ENCODE measurements at regions not wholly inside any gene's neighbourhood (a gene's known extent, or its start where the extent isn't known, plus 50 kb on each side); places are given as distances from the start of the nearest gene placed in this dataset.

GRCh38 chr10:3951993-3952392 lies 167.0 kb upstream of the KLF6 start (continued):
- TF ChIP-seq ZNF18 (tag by site-specific recombination; IDR thresholded peaks at IDR 0.05) (no peak), YY2 (tag by site-specific recombination; IDR thresholded peaks at IDR 0.05) (no peak), KLF10 (tag by site-specific recombination; IDR thresholded peaks at IDR 0.05) (no peak), ZBTB44 (tag by site-specific recombination; IDR thresholded peaks at IDR 0.05) (no peak), ZXDB (tag by site-specific recombination; IDR thresholded peaks at IDR 0.05) (no peak), ZSCAN16 (tag by site-specific recombination; IDR thresholded peaks at IDR 0.05) (no peak), YY1 (tag by site-specific recombination; IDR thresholded peaks at IDR 0.05) (no peak)

- ChIA-PET CTCF (no interaction called here), POLR2A (no interaction called here)
- Histone ChIP-seq H3K9me3 (ENCODE audit: control insufficient read depth, insufficient read depth, low read depth, low read length) (no peaks in the 10 kb centered on the region), H3K36me3 (ENCODE audit: control insufficient read depth in 2 of 2, insufficient read depth in 1 of 2, low read length in 2 of 2) (no peaks in the 10 kb centered on the region), H3K4me3 (ENCODE audit: low read depth, low read length) (no peak overlapping the region), H3K27ac (ENCODE audit: extremely low read depth, low read depth, low read length) (no peak overlapping the region), H3K4me1 (ENCODE audit: control insufficient read depth, insufficient read depth, low read length) (no peaks in the 10 kb centered on the region)
- no peak for TF ChIP-seq ZNF596 (tag by site-specific recombination; IDR thresholded peaks at IDR 0.05)
- no peak for TF ChIP-seq GLIS1 (tag by site-specific recombination; IDR thresholded peaks at IDR 0.05)
- no peak for TF ChIP-seq REST (tag by site-specific recombination; IDR thresholded peaks at IDR 0.05)
- TF ChIP-seq ZNF48 (tag by site-specific recombination; IDR thresholded peaks at IDR 0.05) = no peak
- no peak for TF ChIP-seq ZNF2 (tag by site-specific recombination; IDR thresholded peaks at IDR 0.05)
- no peak for TF ChIP-seq ZNF280C (tag by site-specific recombination; IDR thresholded peaks at IDR 0.05)
- TF ChIP-seq ZNF335 (tag by site-specific recombination; conservative IDR thresholded peaks at IDR 0.05) = no peak
- no peak for TF ChIP-seq ZNF157 (tag by site-specific recombination; IDR thresholded peaks at IDR 0.05)
- TF ChIP-seq ZBTB49 (tag by site-specific recombination; IDR thresholded peaks at IDR 0.05; ENCODE audit: low read depth) = no peak
- TF ChIP-seq ZNF202 (tag by site-specific recombination; IDR thresholded peaks at IDR 0.05; ENCODE audit: borderline replicate concordance) = no peak
- TF ChIP-seq ZSCAN5A (tag by site-specific recombination; IDR thresholded peaks at IDR 0.05) = no peak
- no peak for TF ChIP-seq ZFP3 (tag by site-specific recombination; IDR thresholded peaks at IDR 0.05; ENCODE audit: low read depth)
- no peak for TF ChIP-seq ZSCAN23 (tag by site-specific recombination; IDR thresholded peaks at IDR 0.05)
- TF ChIP-seq ZFP37 (tag by site-specific recombination; IDR thresholded peaks at IDR 0.05) = no peak
- TF ChIP-seq ZNF768 (tag by site-specific recombination; IDR thresholded peaks at IDR 0.05) = no peak
- TF ChIP-seq ZNF639 (tag by site-specific recombination; IDR thresholded peaks at IDR 0.05) = no peak
Observed at GRCh38 chr10:3950676-3951275, 165.8 kb upstream of the KLF6 start.
